GM21390 (cell line): ENCODE measurements at regions not wholly inside any gene's neighbourhood (a gene's known extent, or its start where the extent isn't known, plus 50 kb on each side); places are given as distances from the start of the nearest gene placed in this dataset.

Source experiments
- ATAC-seq: cut with Tn5 transposase; IDR thresholded peaks from one replicate; pipeline ENCODE4 v1.9.1; 2021; ENCODE audit not compliant: unreplicated experiment

GRCh38 chr1:224486801-224487583 lies 52.4 kb upstream of the WDR26 start:
- no peak for ATAC-seq

- no peak for ATAC-seq
These were observed 54.4 kb upstream of the WDR26 start for GRCh38 chr1:224488806-224489499.

- no peak for ATAC-seq
These were observed 55.2 kb upstream of the WDR26 start for GRCh38 chr1:224489534-224490365.

- no peak for ATAC-seq
These were observed 56.2 kb upstream of the WDR26 start for GRCh38 chr1:224490549-224491537.

- no peak for ATAC-seq
These were observed 57.4 kb upstream of the WDR26 start for GRCh38 chr1:224492015-224492414.

GRCh38 chr1:224492632-224493031 lies 58.0 kb upstream of the WDR26 start:
- ATAC-seq: no peak

GRCh38 chr1:224493269-224493668 lies 58.7 kb upstream of the WDR26 start:
- ATAC-seq: no peak

- ATAC-seq: no peak
These were observed 59.7 kb upstream of the WDR26 start for GRCh38 chr1:224494343-224494742.

DNA sequence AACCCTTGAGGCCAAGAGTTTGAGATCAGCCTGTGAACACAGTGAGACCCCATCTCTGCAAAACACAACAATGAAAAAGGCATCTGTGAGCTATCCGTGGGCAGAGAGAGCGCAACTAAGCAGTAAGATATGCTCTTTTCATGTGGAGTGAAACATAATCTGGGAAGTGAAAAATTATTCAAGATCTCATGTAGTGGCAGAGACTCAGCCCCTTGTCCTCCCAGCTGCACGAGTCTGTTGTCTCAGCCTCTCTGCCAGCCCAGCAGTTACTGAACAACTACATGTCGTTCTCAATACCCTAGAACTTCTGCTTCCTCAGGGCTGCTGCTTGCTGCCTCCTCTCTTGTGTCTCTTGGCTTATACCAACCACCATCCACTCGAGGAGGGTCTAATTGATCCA lies 61.3 kb upstream of the WDR26 start:
- no peak for ATAC-seq

- ATAC-seq: no peak
These were observed 62.2 kb upstream of the WDR26 start for GRCh38 chr1:224496826-224497225.

- ATAC-seq: peak; percentile 95
These were observed 63.3 kb upstream of the WDR26 start for GRCh38 chr1:224497714-224498573.

DNA sequence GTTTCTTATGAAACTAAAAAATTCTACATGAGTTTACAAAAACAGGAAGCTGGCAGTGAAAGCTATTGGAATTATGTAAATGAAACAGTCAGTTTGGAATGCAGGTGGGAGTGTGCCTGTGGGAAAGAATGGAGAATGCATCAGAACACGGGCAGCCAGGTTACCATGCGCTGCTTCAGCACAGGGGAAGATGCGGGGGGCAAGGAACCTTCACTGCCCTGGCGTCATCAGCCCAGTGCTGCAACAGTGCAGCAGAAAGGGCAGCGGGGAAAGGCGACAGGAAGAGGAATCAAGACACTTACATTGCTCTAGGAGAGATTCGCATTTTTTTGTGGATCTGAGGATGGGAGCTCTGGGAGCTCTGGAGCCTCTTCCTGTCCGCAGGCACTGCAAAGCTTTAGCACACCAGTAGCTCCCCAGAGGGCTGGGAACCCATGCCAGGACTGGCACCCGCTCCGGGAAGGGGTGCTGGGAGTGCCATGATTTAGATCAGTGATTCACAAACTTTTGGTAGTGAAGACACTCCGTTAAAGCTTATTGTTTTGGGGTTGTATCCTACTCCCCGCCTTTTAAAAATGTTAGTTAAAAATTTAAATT lies 64.1 kb upstream of the WDR26 start:
- ATAC-seq: no peak

- no peak for ATAC-seq
These were observed 64.6 kb upstream of the WDR26 start for GRCh38 chr1:224499204-224499603.

DNA sequence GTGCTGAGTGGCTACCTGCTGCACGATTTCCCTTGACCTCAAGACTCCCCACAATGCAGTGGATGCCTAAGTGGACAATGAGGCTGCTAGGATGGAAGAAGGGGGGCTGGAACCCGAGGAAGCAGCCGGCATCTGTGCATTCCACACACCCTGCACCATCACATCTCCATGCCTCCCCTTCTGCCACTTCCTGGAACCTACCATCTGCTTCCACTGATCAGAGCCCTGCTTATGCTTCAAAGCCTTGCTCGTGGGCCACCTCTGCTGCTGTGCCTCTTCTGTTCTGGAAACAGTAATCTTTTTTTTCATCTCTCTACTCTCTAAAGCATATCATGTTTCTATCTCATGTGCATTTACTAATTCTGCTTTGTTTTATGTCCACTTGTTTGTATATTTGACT lies 66.2 kb upstream of the WDR26 start:
- ATAC-seq: no peak

DNA sequence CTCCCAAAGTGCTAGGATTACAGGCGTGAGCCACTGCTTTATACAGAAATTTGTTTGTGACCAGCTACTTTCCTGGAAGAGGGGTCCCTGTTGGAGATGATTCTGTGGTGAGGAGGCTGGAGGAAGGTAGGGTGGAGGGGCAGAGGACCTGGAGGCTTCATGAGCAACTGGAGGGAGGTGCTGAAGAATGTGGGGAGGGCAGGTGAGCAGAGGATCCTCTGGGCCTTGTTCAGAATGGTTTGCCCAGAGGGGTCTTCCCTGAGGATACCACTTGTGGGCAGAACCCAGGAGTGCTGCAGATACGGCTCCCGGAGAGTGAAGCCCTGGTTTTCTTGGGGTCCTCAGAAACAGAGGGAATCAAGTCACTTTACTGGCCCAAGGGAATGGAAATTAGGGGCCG lies 67.2 kb upstream of the WDR26 start:
- ATAC-seq: no peak

GRCh38 chr1:224502459-224503160 lies 68.0 kb upstream of the WDR26 start:
- ATAC-seq: peak; percentile 1

DNA sequence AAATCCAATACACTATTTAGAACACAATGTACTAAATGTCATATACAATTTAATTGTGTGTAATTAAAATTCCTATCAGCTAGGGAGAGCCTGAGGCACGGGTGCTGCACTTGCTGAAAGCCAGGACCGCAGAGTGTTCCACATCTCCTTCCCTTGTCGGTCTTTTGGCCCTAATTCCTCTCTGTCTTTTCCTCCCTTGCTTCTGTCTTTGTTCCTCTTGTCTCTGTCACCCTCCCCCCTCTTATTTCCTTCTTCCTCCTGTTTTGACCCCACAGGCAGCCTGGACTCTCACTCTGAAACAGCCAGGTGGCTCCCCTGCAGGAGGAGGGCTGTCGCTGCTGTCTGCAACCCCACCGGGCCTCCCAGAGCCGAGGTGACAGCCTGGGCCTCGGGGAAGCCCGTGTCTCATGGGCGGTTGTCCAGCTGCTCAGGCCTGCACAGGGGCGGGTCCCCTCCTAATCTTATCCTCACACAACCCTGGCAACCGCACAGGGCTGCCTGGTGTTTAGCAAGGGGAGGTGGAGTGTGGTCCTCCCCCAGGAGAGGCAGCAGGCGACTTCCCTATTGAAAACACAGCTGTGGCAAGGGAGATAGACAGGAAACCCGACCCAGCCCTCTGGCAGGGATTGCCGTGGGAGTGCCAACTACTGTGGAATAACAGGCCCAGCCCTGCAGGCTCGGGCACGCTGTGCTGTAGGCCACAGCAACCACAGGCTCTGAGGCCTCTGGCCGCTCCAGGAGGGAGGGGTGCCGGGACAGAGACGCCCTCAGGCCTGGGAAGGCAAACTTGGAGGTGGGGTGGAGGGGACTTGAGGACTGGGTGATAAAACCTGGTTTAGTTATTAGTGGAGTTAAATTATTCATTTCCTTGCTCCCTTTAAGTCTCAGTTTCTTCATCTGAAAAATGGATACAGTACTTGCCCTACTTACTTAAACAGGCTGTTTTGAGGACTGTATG lies 68.8 kb upstream of the WDR26 start:
- peak; percentile 90 for ATAC-seq
